Right lobe of liver (tissue), 6 donors: ENCODE measurements at regions not wholly inside any gene's neighbourhood (a gene's known extent, or its start where the extent isn't known, plus 50 kb on each side); places are given as distances from the start of the nearest gene placed in this dataset.

ENCODE experiments used
- ATAC-seq, 4 donors: fragments of 200-7000 bp; cut with Tn5 transposase; one replicate each; pipeline ENCODE4 v1.9.1; 2020; ENCODE audit warnings: mild to moderate bottlenecking in 4 of 4, moderate library complexity in 4 of 4
- DNase-seq, 3 donors: peaks; one replicate each; pipeline ENCODE4 v3.0.0-alpha.2; 2020
- H3K27ac ChIP-seq, 3 donors: fragments of 200-600 bp; one replicate each; pipeline ENCODE4 v1.8.0; 2022
- H3K27me3 ChIP-seq, 2 donors: fragments of 200-600 bp; one replicate each; pipeline ENCODE4 v1.8.0; 2022
- H3K36me3 ChIP-seq, 4 donors: fragments of 200-600 bp; sonication (generic) in 1 of 4; one replicate each; pipeline versions ENCODE4 v1.5.1 to v1.8.0; 2017 to 2022; ENCODE audit warnings: control low read depth in 1 of 4
- H3K4me1 ChIP-seq, 4 donors: fragments of 200-600 bp; sonication (generic) in 1 of 4; one replicate each; pipeline versions ENCODE4 v1.5.1 to v1.8.0; 2017 to 2022; ENCODE audit warnings: control low read depth in 1 of 4
- H3K4me3 ChIP-seq, 3 donors: fragments of 200-600 bp; one replicate each; pipeline ENCODE4 v1.8.0; 2022
- H3K9me3 ChIP-seq, 4 donors: fragments of 200-600 bp; sonication (generic) in 1 of 4; one replicate each; pipeline versions ENCODE4 v1.5.1 to v1.8.0; 2017 to 2022; ENCODE audit warnings: control low read depth in 1 of 4
- CTCF ChIP-seq, 4 donors: fragments of 200-600 bp in 3 of 4; fragments of 450-650 bp in 1 of 4; IDR thresholded peaks; one replicate each; pipeline versions ENCODE4 v1.5.1 to v1.8.0; 2016 to 2022; ENCODE audit warnings: antibody characterized with exemption in 4 of 4, mild to moderate bottlenecking in 2 of 4
- POLR2A ChIP-seq: fragments of 450-650 bp; IDR thresholded peaks from one replicate; pipeline ENCODE4 v1.6.1; 2017; ENCODE audit warnings: antibody characterized with exemption, mild to moderate bottlenecking
- WGBS: methylation state at CpG from one replicate; pipeline ENCODE4 v1.1.6; 2018; ENCODE audit warnings: low coverage, low lambda C conversion rate; ENCODE audit not compliant: insufficient coverage; ENCODE audit errors: missing lambda C conversion rate; 5-methylcytosine and 5-hydroxymethylcytosine counted together
- intact Hi-C, 2 donors: fragments of 100-400 bp; cut with DNase I; formaldehyde crosslinking; loops; one replicate each; pipeline versions ENCODE4 v1.11.2 to v1.14.1; 2022
- donor health status: DM: no; HTN: yes; CAD: no.
- donor health status: DM: no; HTN: no; CAD: no.
- donor health status: DM: no; HTN: no; CAD: no.
- donor health status: DM: no; HTN: yes; CAD: no.
- donor health status: DM: no; HTN: yes; CAD: no.

GRCh38 chr4:67080046-67080557 lies 465.2 kb downstream of the CENPC start:
- intact Hi-C loops, result loop anchor here in 1 of 2 donors (10.0 kb wide), 1 partner anchor 245 kb away; no protein-coding TSS in a partner anchor
- no peak for TF ChIP-seq CTCF (IDR thresholded peaks at IDR 0.05)
- TF ChIP-seq POLR2A, result no peak
- H3K4me1 ChIP-seq, result no peaks in the 10 kb centered on the region
- ATAC-seq (no peak), DNase-seq (no peak)
- no peaks in the 10 kb centered on the region for H3K36me3 ChIP-seq
- no peak overlapping the region for H3K27ac ChIP-seq
- WGBS, result 76% methylated on average over 2 of the region's 2 CpGs
- no peak overlapping the region for H3K4me3 ChIP-seq
- no peaks in the 10 kb centered on the region for H3K9me3 ChIP-seq
- H3K27me3 ChIP-seq, result no peaks in the 10 kb centered on the region

GRCh38 chr4:67071641-67072040 lies 473.7 kb downstream of the CENPC start:
- Histone ChIP-seq H3K36me3 (no peaks in the 10 kb centered on the region), H3K9me3 (no peaks in the 10 kb centered on the region), H3K27me3 (no peaks in the 10 kb centered on the region), H3K4me1 (no peaks in the 10 kb centered on the region), H3K27ac (no peak overlapping the region), H3K4me3 (no peak overlapping the region)
- WGBS, result 73% methylated on average over 5 of the region's 5 CpGs
- DNase-seq (no peak), ATAC-seq (no peak)
- TF ChIP-seq CTCF (IDR thresholded peaks at IDR 0.05), result no peak
- intact Hi-C loops, result no loop called here

- no peak for ATAC-seq
- intact Hi-C loops, result no loop called here
- Histone ChIP-seq H3K4me1 (no peaks in the 10 kb centered on the region), H3K4me3 (no peak overlapping the region), H3K9me3 (no peaks in the 10 kb centered on the region), H3K27ac (no peak overlapping the region), H3K27me3 (no peaks in the 10 kb centered on the region), H3K36me3 (no peaks in the 10 kb centered on the region)
- DNase-seq, result no peak
- WGBS, result 64% methylated on average over 3 of the region's 3 CpGs
- TF ChIP-seq CTCF (IDR thresholded peaks at IDR 0.05) (no peak), POLR2A (no peak)
Measured at GRCh38 chr4:67055319-67055718, 490.0 kb downstream of the CENPC start.

GRCh38 chr4:67054896-67055295 lies 490.4 kb downstream of the CENPC start:
- TF ChIP-seq CTCF (IDR thresholded peaks at IDR 0.05) (no peak), POLR2A (no peak)
- no peak overlapping the region for H3K27ac ChIP-seq
- H3K4me3 ChIP-seq, result no peak overlapping the region
- intact Hi-C loops, result no loop called here
- H3K27me3 ChIP-seq, result no peaks in the 10 kb centered on the region
- no peak for DNase-seq
- H3K4me1 ChIP-seq, result no peaks in the 10 kb centered on the region
- no peaks in the 10 kb centered on the region for H3K9me3 ChIP-seq
- H3K36me3 ChIP-seq, result no peaks in the 10 kb centered on the region
- ATAC-seq, result no peak
